H1 (cell line): ENCODE measurements at regions not wholly inside any gene's neighbourhood (a gene's known extent, or its start where the extent isn't known, plus 50 kb on each side); places are given as distances from the start of the nearest gene placed in this dataset.
"Not testable (repeated sequence)": the region's sequence is repeated elsewhere in the genome, so short reads cannot be mapped to it uniquely, and the experiment has no call there.

Experiments used
- CTCF ChIP-seq, 3 experiments: IDR thresholded peaks; 1 replicate in 2 of 3; 2 replicates in 1 of 3; pipeline versions ENCODE4 v1.5.1 to v1.6.1; 2011; ENCODE audit warnings: low read length in 3 of 3, mild to moderate bottlenecking in 3 of 3, inconsistent platforms in 2 of 3, low read depth in 1 of 3, moderate library complexity in 1 of 3; ENCODE audit not compliant: insufficient read depth in 1 of 3; ENCODE audit errors: control extremely low read depth in 1 of 3
- NANOG ChIP-seq: IDR thresholded peaks from 2 replicates; pipeline ENCODE4 v1.6.1; 2011; ENCODE audit warnings: low read length, low read depth, mild to moderate bottlenecking, inconsistent platforms; ENCODE audit not compliant: insufficient read depth, poor library complexity, severe bottlenecking
- POLR2A ChIP-seq, 2 experiments: IDR thresholded peaks; 1 replicate in 1 of 2; 2 replicates in 1 of 2; pipeline ENCODE4 v1.6.1; 2011; ENCODE audit warnings: low read depth in 2 of 2, low read length in 2 of 2, mild to moderate bottlenecking in 2 of 2; ENCODE audit errors: control extremely low read depth in 1 of 2
- POLR2AphosphoS5 ChIP-seq: IDR thresholded peaks from 2 replicates; pipeline ENCODE4 v1.6.1; 2011; ENCODE audit warnings: low read depth, low read length
- SP1 ChIP-seq: IDR thresholded peaks from 2 replicates; pipeline ENCODE4 v1.6.1; 2011; ENCODE audit warnings: low read depth, low read length
- SRF ChIP-seq: IDR thresholded peaks from 2 replicates; pipeline ENCODE4 v1.6.1; 2011; ENCODE audit warnings: mild to moderate bottlenecking, low read depth, low read length, moderate library complexity
- TCF12 ChIP-seq: IDR thresholded peaks from 2 replicates; pipeline ENCODE4 v1.6.1; 2011; ENCODE audit warnings: low read depth, mild to moderate bottlenecking, low read length

- not testable (repeated sequence) for TF ChIP-seq CTCF (IDR thresholded peaks at IDR 0.05; ENCODE audit: control extremely low read depth in 1 of 3, insufficient read depth in 1 of 3, low read depth in 1 of 3, low read length in 3 of 3); SRF; POLR2AphosphoS5; POLR2A (IDR thresholded peaks at IDR 0.05; ENCODE audit: control extremely low read depth in 1 of 2, low read depth in 2 of 2, low read length in 2 of 2); TCF12; SP1; NANOG
Observed at GRCh38 chr12:31183899-31184298, 110.2 kb downstream of the DDX11 start.
